ENCODE measurements at regions not wholly inside any gene's neighbourhood (a gene's known extent, or its start where the extent isn't known, plus 50 kb on each side); places are given as distances from the start of the nearest gene placed in this dataset.

- TF ChIP-seq, protein P1, sequence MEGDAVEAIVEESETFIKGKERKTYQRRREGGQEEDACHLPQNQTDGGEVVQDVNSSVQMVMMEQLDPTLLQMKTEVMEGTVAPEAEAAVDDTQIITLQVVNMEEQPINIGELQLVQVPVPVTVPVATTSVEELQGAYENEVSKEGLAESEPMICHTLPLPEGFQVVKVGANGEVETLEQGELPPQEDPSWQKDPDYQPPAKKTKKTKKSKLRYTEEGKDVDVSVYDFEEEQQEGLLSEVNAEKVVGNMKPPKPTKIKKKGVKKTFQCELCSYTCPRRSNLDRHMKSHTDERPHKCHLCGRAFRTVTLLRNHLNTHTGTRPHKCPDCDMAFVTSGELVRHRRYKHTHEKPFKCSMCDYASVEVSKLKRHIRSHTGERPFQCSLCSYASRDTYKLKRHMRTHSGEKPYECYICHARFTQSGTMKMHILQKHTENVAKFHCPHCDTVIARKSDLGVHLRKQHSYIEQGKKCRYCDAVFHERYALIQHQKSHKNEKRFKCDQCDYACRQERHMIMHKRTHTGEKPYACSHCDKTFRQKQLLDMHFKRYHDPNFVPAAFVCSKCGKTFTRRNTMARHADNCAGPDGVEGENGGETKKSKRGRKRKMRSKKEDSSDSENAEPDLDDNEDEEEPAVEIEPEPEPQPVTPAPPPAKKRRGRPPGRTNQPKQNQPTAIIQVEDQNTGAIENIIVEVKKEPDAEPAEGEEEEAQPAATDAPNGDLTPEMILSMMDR (conservative IDR thresholded peaks at IDR 0.05; ENCODE audit: low read depth, low read length): no peak
- no peak for TF ChIP-seq EZH2 (IDR thresholded peaks at IDR 0.05; ENCODE audit: low read length, unreplicated experiment)
Observed at GRCh38 chr13:81319351-81319750, 978.4 kb upstream of the SPRY2 start.
